ENCODE measurements at regions not wholly inside any gene's neighbourhood (a gene's known extent, or its start where the extent isn't known, plus 50 kb on each side); places are given as distances from the start of the nearest gene placed in this dataset.

- Mint-ChIP-seq H3K27ac (no peak overlapping the region), H3K4me3 (no peak overlapping the region), H3K27me3 (ENCODE audit: low read depth in 3 of 3) (no peaks in the 10 kb centered on the region), H3K4me1 (no peaks in the 10 kb centered on the region), H3K9me3 (peaks cover 0 to 5% (median 0%) of the 10 kb centered on the region in 7 donors), H3K36me3 (no peaks in the 10 kb centered on the region)
- TF ChIP-seq, protein P1, sequence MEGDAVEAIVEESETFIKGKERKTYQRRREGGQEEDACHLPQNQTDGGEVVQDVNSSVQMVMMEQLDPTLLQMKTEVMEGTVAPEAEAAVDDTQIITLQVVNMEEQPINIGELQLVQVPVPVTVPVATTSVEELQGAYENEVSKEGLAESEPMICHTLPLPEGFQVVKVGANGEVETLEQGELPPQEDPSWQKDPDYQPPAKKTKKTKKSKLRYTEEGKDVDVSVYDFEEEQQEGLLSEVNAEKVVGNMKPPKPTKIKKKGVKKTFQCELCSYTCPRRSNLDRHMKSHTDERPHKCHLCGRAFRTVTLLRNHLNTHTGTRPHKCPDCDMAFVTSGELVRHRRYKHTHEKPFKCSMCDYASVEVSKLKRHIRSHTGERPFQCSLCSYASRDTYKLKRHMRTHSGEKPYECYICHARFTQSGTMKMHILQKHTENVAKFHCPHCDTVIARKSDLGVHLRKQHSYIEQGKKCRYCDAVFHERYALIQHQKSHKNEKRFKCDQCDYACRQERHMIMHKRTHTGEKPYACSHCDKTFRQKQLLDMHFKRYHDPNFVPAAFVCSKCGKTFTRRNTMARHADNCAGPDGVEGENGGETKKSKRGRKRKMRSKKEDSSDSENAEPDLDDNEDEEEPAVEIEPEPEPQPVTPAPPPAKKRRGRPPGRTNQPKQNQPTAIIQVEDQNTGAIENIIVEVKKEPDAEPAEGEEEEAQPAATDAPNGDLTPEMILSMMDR (IDR thresholded peaks at IDR 0.05): no peak
- intact Hi-C loops (cut with micrococcal nuclease): no loop called here
- Histone ChIP-seq H3K27ac (ENCODE audit: low read depth in 1 of 2, low read length in 2 of 2) (no peak overlapping the region), H3K36me3 (replicated peaks in 1 of 2; ENCODE audit: control insufficient read depth in 1 of 2, insufficient read depth in 2 of 2, low read length in 2 of 2) (no peaks in the 10 kb centered on the region), H4K20me1 (ENCODE audit: insufficient read depth, low read length) (no peaks in the 10 kb centered on the region), H3K9ac (ENCODE audit: insufficient read depth, low read length, poor library complexity, severe bottlenecking) (no peak overlapping the region), H3K4me2 (replicated peaks; ENCODE audit: extremely low read depth, low read length, poor library complexity, severe bottlenecking) (no peak overlapping the region), H3K9me3 (replicated peaks in 1 of 2; ENCODE audit: control insufficient read depth in 1 of 2, insufficient read depth in 1 of 2, low read length in 2 of 2) (no peaks in the 10 kb centered on the region), H3K79me2 (ENCODE audit: insufficient read depth, low read length) (no peaks in the 10 kb centered on the region), H3K4me1 (ENCODE audit: control insufficient read depth in 1 of 2, insufficient read depth in 2 of 2, low read length in 2 of 2) (no peaks in the 10 kb centered on the region), H2AFZ (ENCODE audit: insufficient read depth, low read depth, low read length, poor library complexity, severe bottlenecking) (no peak overlapping the region), H3K27me3 (ENCODE audit: control insufficient read depth in 2 of 2, insufficient read depth in 2 of 2, low read length in 2 of 2) (no peaks in the 10 kb centered on the region), H3K4me3 (replicated peaks in 1 of 3; ENCODE audit: low read depth in 2 of 3, low read length in 3 of 3) (no peak overlapping the region)
- no CpG with 5 or more reads among the region's 3 CpGs for WGBS (ENCODE audit: insufficient coverage)
- no peak for DNase-seq
Observed at GRCh38 chr3:94512876-94513275, 450.0 kb downstream of the NSUN3 start.

DNA sequence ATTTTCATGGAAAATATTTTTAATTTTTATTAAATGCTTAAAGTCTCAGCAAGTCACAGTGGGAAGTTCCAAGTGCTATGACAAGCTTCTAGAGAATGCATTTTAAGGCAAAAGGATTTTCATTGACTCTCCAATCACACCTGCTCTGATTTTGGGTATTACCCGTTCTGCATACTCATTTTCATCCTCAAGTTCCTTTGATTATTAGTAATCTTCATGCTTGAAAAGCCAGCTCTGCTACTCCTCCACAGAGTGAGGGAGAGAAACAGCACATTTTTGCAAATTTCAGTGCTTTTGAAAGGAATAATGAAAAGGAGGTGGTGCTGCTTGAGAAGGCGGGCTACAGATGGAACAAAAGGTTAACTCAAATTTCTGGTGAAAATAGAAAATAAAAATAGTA is 450.7 kb downstream of the NSUN3 start:
- H3K9ac ChIP-seq (ENCODE audit: insufficient read depth, low read length, poor library complexity, severe bottlenecking): no peak overlapping the region

More for the DNA sequence above, 450.7 kb downstream of the NSUN3 start:
- Histone ChIP-seq H4K20me1 (ENCODE audit: insufficient read depth, low read length) (no peaks in the 10 kb centered on the region), H3K27ac (ENCODE audit: low read depth in 1 of 2, low read length in 2 of 2) (no peak overlapping the region), H3K79me2 (ENCODE audit: insufficient read depth, low read length) (no peaks in the 10 kb centered on the region), H3K36me3 (replicated peaks in 1 of 2; ENCODE audit: control insufficient read depth in 1 of 2, insufficient read depth in 2 of 2, low read length in 2 of 2) (no peaks in the 10 kb centered on the region), H3K4me3 (replicated peaks in 1 of 3; ENCODE audit: low read depth in 2 of 3, low read length in 3 of 3) (no peak overlapping the region), H3K4me2 (replicated peaks; ENCODE audit: extremely low read depth, low read length, poor library complexity, severe bottlenecking) (no peak overlapping the region), H3K9me3 (replicated peaks in 1 of 2; ENCODE audit: control insufficient read depth in 1 of 2, insufficient read depth in 1 of 2, low read length in 2 of 2) (no peaks in the 10 kb centered on the region), H3K4me1 (ENCODE audit: control insufficient read depth in 1 of 2, insufficient read depth in 2 of 2, low read length in 2 of 2) (no peaks in the 10 kb centered on the region), H2AFZ (ENCODE audit: insufficient read depth, low read depth, low read length, poor library complexity, severe bottlenecking) (no peak overlapping the region), H3K27me3 (ENCODE audit: control insufficient read depth in 2 of 2, insufficient read depth in 2 of 2, low read length in 2 of 2) (no peaks in the 10 kb centered on the region)
- intact Hi-C loops (cut with micrococcal nuclease): no loop called here
- no peak overlapping the region for H3K27ac Mint-ChIP-seq
- TF ChIP-seq, protein P1 (IDR thresholded peaks at IDR 0.05): no peak
- no CpG with 5 or more reads among the region's 2 CpGs for WGBS (ENCODE audit: insufficient coverage)
- no peak for DNase-seq
- no peak overlapping the region for H3K4me3 Mint-ChIP-seq
- no peaks in the 10 kb centered on the region for H3K27me3 Mint-ChIP-seq (ENCODE audit: low read depth in 3 of 3)
- no peaks in the 10 kb centered on the region for H3K4me1 Mint-ChIP-seq
- H3K9me3 Mint-ChIP-seq: peaks cover 0 to 5% (median 0%) of the 10 kb centered on the region in 7 donors
- H3K36me3 Mint-ChIP-seq: no peaks in the 10 kb centered on the region

Data from CD14-positive monocyte (primary cell).